DOHH2 (cell line): ENCODE measurements at regions not wholly inside any gene's neighbourhood (a gene's known extent, or its start where the extent isn't known, plus 50 kb on each side); places are given as distances from the start of the nearest gene placed in this dataset.

Experiments
- H3F3A ChIP-seq: fragments of 200-600 bp; sonication (generic), shearing (Covaris generic); 2 replicates; pipeline ENCODE4 v1.6.0; 2016; ENCODE audit warnings: antibody characterized with exemption, mild to moderate bottlenecking; ENCODE audit not compliant: control insufficient read depth, insufficient read depth
- H3K27ac ChIP-seq: fragments of 200-600 bp; sonication (generic); 2 replicates; pipeline ENCODE4 v1.5.1; 2014; ENCODE audit warnings: low read depth, mild to moderate bottlenecking, low read length, moderate library complexity
- H3K27me3 ChIP-seq: fragments of 200-600 bp; sonication (generic); 2 replicates; pipeline ENCODE4 v1.6.1; 2014; ENCODE audit warnings: mild to moderate bottlenecking, low read length, mixed read lengths; ENCODE audit not compliant: control insufficient read depth
- H3K36me3 ChIP-seq: fragments of 200-600 bp; sonication (generic); 2 replicates; pipeline ENCODE4 v1.6.1; 2014; ENCODE audit warnings: mild to moderate bottlenecking, low read length, moderate library complexity, mixed read lengths; ENCODE audit not compliant: control insufficient read depth
- H3K4me1 ChIP-seq: fragments of 200-600 bp; sonication (generic); 2 replicates; pipeline ENCODE4 v1.6.1; 2014; ENCODE audit warnings: mild to moderate bottlenecking, low read length, mixed read lengths; ENCODE audit not compliant: control insufficient read depth
- H3K4me2 ChIP-seq: fragments of 200-600 bp; sonication (generic); 2 replicates; pipeline ENCODE4 v1.6.0; 2014; ENCODE audit warnings: mild to moderate bottlenecking, low read length, moderate library complexity
- H3K4me3 ChIP-seq: fragments of 200-600 bp; sonication (generic); 2 replicates; pipeline ENCODE4 v1.5.1; 2014; ENCODE audit warnings: mild to moderate bottlenecking, low read length, mixed read lengths
- H3K79me2 ChIP-seq: fragments of 200-600 bp; sonication (generic); 2 replicates; pipeline ENCODE4 v1.6.1; 2014; ENCODE audit warnings: mild to moderate bottlenecking, low read length, mixed read lengths; ENCODE audit not compliant: control insufficient read depth
- H3K9me2 ChIP-seq: fragments of 200-600 bp; sonication (generic); replicated peaks from 2 replicates; pipeline ENCODE4 v1.6.1; 2014; ENCODE audit warnings: mild to moderate bottlenecking, low read length, mixed read lengths; ENCODE audit not compliant: control insufficient read depth
- H3K9me3 ChIP-seq: fragments of 200-600 bp; sonication (generic); 2 replicates; pipeline ENCODE4 v1.6.1; 2014; ENCODE audit warnings: antibody characterized with exemption, low read length, mixed read lengths; ENCODE audit not compliant: control insufficient read depth, insufficient read depth
- H4K20me1 ChIP-seq: fragments of 200-600 bp; sonication (generic); 2 replicates; pipeline ENCODE4 v1.6.0; 2014; ENCODE audit warnings: low read depth, mild to moderate bottlenecking, antibody characterized with exemption, low read length, moderate library complexity; ENCODE audit not compliant: control insufficient read depth, insufficient read depth
- CTCF ChIP-seq: fragments of 200-600 bp; sonication (generic); IDR thresholded peaks from one replicate; pipeline ENCODE4 v1.5.1; 2014; ENCODE audit warnings: antibody characterized with exemption, mild to moderate bottlenecking, low read depth, low read length; ENCODE audit not compliant: poor library complexity, severe bottlenecking
- EZH2phosphoT487 ChIP-seq: fragments of 200-600 bp; sonication (generic); IDR thresholded peaks from 2 replicates; pipeline ENCODE4 v1.6.1; 2017; ENCODE audit warnings: borderline replicate concordance, mild to moderate bottlenecking, antibody characterized with exemption, low read length, moderate library complexity, mixed read lengths

DNA sequence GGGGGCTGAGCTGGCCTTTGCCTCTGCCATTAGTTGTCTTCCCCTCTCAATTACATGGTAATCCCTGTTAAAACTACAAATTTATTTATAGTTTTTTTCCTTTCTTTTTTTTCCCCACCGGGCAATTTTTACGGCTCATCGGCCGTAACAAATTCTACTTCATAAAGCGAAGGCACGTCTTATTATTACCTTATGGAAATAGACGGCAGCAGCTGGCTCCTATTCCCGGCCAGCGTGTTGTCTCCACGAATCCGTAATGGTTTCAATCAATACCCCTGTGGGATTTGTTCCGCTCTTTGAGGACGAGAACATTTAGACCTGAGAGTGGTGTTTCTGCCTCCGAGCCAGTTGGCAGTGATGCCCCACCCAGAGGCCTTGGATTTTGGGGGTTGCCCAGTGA, 52.4 kb upstream of the IGSF21 start:
- TF ChIP-seq CTCF: no peak
- TF ChIP-seq EZH2phosphoT487: no peak
- H3K79me2 ChIP-seq: no peaks in the 10 kb centered on the region
- H3K36me3 ChIP-seq: no peaks in the 10 kb centered on the region
- H3K27ac ChIP-seq: no peak overlapping the region
- no peaks in the 10 kb centered on the region for H3K27me3 ChIP-seq
- no peaks in the 10 kb centered on the region for H3F3A ChIP-seq
- H3K4me2 ChIP-seq: no peak overlapping the region
- H3K4me1 ChIP-seq: no peaks in the 10 kb centered on the region
- H3K4me3 ChIP-seq: no peak overlapping the region
- no peaks in the 10 kb centered on the region for H4K20me1 ChIP-seq
- H3K9me2 ChIP-seq: no peaks in the 10 kb centered on the region
- H3K9me3 ChIP-seq: no peaks in the 10 kb centered on the region

GRCh38 chr1:18056545-18056944, 51.1 kb upstream of the IGSF21 start:
- H3K9me2 ChIP-seq: no peaks in the 10 kb centered on the region
- no peaks in the 10 kb centered on the region for H4K20me1 ChIP-seq
- H3K27ac ChIP-seq: no peak overlapping the region
- H3K9me3 ChIP-seq: no peaks in the 10 kb centered on the region
- H3K36me3 ChIP-seq: no peaks in the 10 kb centered on the region
- no peaks in the 10 kb centered on the region for H3F3A ChIP-seq
- no peak for TF ChIP-seq CTCF
- no peaks in the 10 kb centered on the region for H3K4me1 ChIP-seq
- H3K4me2 ChIP-seq: no peak overlapping the region
- no peak overlapping the region for H3K4me3 ChIP-seq
- H3K79me2 ChIP-seq: no peaks in the 10 kb centered on the region
- no peaks in the 10 kb centered on the region for H3K27me3 ChIP-seq

GRCh38 chr1:18057623-18058022, 50.0 kb upstream of the IGSF21 start:
- Histone ChIP-seq H3K4me1 (no peaks in the 10 kb centered on the region), H3K4me3 (no peak overlapping the region), H3K9me2 (no peaks in the 10 kb centered on the region), H3K27me3 (no peaks in the 10 kb centered on the region), H3K9me3 (no peaks in the 10 kb centered on the region), H3F3A (no peaks in the 10 kb centered on the region), H3K79me2 (no peaks in the 10 kb centered on the region), H3K27ac (no peak overlapping the region), H4K20me1 (no peaks in the 10 kb centered on the region), H3K36me3 (no peaks in the 10 kb centered on the region), H3K4me2 (no peak overlapping the region)
- no peak for TF ChIP-seq EZH2phosphoT487
- no peak for TF ChIP-seq CTCF
